GM10266 (cell line): ENCODE measurements at regions not wholly inside any gene's neighbourhood (a gene's known extent, or its start where the extent isn't known, plus 50 kb on each side); places are given as distances from the start of the nearest gene placed in this dataset.
"Not testable (repeated sequence)": the region's sequence is repeated elsewhere in the genome, so short reads cannot be mapped to it uniquely, and the experiment has no call there.

Experiments used
- DNase-seq: peaks from one replicate; pipeline ENCODE4 v3.0.0; 2012; ENCODE audit errors: extremely low spot score
- TF ChIP-seq, protein P1 (sequence below): IDR thresholded peaks from 2 replicates; pipeline ENCODE4 v1.5.1; 2012; ENCODE audit warnings: mild to moderate bottlenecking, low read depth; ENCODE audit not compliant: control insufficient read depth, insufficient read depth; ENCODE audit errors: missing control alignments

DNA sequence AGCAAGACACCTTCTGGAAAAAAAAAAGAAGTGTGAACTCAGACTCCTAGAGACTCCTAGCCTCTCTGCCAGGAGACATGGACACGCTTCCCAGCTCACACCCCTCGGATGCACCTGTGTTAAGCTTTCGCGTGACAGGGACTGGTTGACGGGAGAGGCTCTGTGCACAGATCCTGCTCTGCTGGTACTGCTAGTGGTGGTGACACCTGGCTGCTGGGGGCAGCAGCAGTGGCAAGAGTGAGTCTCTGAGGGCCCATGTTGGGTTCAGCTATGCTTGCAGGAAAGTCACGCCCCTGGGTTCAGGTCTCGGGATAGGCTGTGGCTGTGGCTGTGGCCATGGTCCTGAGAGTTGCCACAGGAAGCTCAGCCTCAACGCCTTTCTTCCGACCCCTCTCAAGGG lies 81.1 kb downstream of the XRCC2 start:
- DNase-seq = no peak
- TF ChIP-seq, protein P1, sequence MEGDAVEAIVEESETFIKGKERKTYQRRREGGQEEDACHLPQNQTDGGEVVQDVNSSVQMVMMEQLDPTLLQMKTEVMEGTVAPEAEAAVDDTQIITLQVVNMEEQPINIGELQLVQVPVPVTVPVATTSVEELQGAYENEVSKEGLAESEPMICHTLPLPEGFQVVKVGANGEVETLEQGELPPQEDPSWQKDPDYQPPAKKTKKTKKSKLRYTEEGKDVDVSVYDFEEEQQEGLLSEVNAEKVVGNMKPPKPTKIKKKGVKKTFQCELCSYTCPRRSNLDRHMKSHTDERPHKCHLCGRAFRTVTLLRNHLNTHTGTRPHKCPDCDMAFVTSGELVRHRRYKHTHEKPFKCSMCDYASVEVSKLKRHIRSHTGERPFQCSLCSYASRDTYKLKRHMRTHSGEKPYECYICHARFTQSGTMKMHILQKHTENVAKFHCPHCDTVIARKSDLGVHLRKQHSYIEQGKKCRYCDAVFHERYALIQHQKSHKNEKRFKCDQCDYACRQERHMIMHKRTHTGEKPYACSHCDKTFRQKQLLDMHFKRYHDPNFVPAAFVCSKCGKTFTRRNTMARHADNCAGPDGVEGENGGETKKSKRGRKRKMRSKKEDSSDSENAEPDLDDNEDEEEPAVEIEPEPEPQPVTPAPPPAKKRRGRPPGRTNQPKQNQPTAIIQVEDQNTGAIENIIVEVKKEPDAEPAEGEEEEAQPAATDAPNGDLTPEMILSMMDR = no peak

DNA sequence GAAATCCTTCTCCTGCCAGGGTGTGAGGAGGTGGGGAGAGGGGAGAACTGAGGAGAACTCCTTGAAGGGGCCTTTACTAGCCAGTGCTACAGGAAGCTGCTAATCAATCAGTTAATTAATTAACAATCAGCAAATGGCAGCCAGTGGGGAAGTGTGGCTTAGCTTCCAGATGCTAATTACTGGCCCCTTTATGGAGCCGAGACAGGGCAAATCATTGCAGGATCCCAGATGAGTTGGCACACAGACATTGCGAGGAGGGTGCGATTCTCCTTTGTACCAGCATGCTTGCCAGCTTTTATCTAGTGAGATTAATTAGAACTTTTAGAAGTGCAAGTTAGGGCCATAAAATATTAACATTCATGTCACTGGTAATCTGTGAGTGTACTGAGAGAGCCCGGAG lies 84.0 kb downstream of the XRCC2 start:
- DNase-seq = no peak
- TF ChIP-seq, protein P1 = no peak

DNA sequence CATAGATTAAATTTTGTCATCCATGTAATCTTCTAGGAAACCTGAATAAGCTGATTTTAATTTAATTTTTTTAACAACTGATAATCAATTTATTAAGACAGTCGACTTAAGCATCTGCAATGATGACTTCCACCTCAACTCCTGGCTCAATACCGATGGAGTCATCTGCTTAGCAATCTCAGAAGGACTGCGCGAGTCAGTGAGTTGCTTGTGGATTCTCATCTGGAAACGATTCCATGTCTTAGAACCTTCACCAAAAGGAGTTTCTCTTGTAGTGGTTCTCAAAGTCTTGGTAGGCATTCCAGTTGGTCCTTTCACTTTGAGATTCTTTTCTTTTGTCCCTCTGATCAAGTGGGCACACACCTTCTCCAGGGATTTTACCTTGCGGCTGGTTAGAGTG lies 85.5 kb downstream of the XRCC2 start:
- no peak for DNase-seq
- TF ChIP-seq, protein P1 = no peak

DNA sequence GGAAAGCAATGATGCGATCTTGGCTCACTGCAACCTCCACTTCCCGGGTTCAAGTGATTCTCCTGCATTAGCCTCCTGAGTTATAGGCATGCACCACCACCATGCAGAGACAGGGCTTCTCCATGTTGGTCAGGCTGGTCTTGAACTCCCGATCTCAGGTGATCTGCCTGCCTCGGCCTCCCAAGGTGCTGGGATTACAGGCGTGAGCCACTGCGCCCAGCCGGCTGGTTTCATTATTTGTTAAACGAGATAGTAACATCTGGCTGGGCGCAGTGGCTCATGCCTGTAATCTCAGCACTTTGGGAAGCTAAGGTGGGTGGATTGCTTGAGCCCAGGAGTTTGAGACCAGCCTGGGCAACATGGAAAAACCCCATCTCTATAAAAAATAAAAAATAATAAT lies 86.1 kb downstream of the XRCC2 start:
- DNase-seq = not testable (repeated sequence)

DNA sequence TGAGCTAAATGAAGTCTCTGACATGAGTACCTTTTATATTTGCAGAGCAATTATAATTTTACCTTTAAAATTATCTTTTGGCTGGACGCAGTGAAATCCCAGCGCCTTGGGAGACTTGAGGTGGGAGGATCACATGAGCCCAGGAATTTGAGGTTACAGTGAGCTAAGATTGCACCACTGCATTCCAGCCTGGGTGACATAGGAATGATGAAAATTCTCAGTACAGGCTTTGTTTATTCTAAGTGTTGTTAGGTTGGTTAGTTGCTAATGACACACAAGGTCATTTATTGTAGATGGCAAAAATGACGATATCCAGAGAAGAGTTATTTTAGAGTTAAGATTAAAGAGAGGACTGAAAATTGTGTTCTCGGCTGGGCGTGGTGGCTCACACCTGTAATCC lies 87.6 kb downstream of the XRCC2 start:
- no peak for DNase-seq
- TF ChIP-seq, protein P1 = no peak

DNA sequence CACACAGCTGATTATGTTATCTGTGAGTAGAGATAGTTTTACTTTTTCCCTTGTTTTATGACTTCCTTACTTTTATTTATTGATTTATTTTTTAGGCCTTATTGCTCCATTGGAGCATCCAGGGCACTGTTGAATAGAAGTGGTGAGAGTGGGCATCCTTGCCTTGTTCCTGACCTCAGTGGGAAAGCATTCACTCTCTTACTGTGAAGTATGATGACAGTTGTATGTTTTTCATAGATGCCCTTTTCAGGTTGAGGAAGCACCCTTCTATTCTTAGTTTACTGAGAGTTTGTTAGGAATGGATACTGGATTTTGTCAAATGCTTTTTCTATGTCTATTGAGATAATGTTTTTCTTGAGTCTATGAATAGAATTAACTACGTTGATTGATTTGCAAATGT lies 88.6 kb downstream of the XRCC2 start:
- TF ChIP-seq, protein P1 = no peak
- DNase-seq = no peak

DNA sequence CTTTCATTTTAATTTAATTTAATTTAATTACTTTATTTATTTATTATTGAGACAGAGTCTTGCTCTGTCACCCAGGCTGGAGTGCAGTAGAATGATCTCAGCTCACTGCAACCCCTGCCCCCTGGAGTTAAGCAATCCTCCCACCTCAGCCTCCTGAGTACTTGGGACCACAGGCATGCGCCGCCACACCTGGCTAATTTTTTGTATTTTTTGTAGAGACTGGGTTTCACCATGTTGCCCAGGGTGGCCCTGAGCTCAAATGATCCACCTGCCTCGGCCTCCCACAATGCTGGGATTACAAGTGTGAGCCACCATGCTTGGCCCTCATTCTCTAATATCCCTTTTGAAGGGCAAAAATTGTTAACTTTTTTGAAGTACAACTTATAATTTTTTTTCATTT lies 92.9 kb downstream of the XRCC2 start:
- no peak for DNase-seq
- TF ChIP-seq, protein P1 = no peak

DNA sequence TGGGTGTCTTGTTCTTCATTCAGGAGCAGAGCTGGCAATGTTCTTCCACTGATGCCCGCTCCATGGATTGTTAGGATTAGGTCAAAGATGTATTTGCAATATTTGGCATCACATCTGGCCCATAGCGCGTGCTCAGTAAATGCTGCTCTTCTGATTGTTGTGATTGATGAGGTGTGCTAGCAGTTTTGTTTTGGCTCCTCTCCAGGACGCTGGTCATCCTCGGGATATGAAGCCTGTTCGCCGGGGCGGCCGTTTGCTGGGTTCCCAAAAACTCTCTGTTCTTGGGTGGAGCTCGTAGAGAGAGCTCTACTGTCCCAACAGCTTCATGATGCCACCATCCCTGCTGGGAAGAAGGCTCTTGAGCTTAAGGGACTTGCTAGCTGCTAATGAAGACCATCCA lies 96.9 kb downstream of the XRCC2 start:
- DNase-seq = no peak
- TF ChIP-seq, protein P1 = no peak
